K562 (cell line): ENCODE measurements at regions not wholly inside any gene's neighbourhood (a gene's known extent, or its start where the extent isn't known, plus 50 kb on each side); places are given as distances from the start of the nearest gene placed in this dataset.

ENCODE experiments used
- MTA1 ChIP-seq: fragments of 450-650 bp; IDR thresholded peaks from 2 replicates; pipeline ENCODE4 v1.6.1; 2017; ENCODE audit warnings: borderline replicate concordance
- NFIX ChIP-seq: fragments of 250-450 bp; sonication (Bioruptor Pico); IDR thresholded peaks from 2 replicates; pipeline ENCODE4 v1.4.0; 2020; ENCODE audit warnings: low read depth, mild to moderate bottlenecking, moderate library complexity
- NUFIP1 ChIP-seq: fragments of 450-650 bp; IDR thresholded peaks from 2 replicates; pipeline ENCODE4 v1.6.1; 2018; ENCODE audit not compliant: partially characterized antibody
- PHB2 ChIP-seq: fragments of 450-650 bp; IDR thresholded peaks from 2 replicates; pipeline ENCODE4 v1.6.1; 2017; ENCODE audit warnings: low read depth
- POLR3A ChIP-seq: IDR thresholded peaks from 2 replicates; pipeline ENCODE4 v1.6.1; 2011; ENCODE audit warnings: borderline replicate concordance, mild to moderate bottlenecking, moderate library complexity; ENCODE audit not compliant: insufficient read length, insufficient read depth; ENCODE audit errors: extremely low read depth
- THAP7 ChIP-seq: fragments of 250-450 bp; sonication (Bioruptor Pico); IDR thresholded peaks from 2 replicates; pipeline ENCODE4 v1.5.0; 2021
- ZNF699 ChIP-seq: fragments of 250-450 bp; sonication (Bioruptor Pico); IDR thresholded peaks from 2 replicates; pipeline ENCODE4 v1.8.0; 2021; ENCODE audit warnings: mild to moderate bottlenecking, moderate library complexity; ENCODE audit not compliant: insufficient replicate concordance
- TF ChIP-seq, protein P1 (sequence below): sonication (generic); formaldehyde crosslinking; IDR thresholded peaks from 2 replicates; pipeline ENCODE4 v1.8.0; 2022; ENCODE audit warnings: mild to moderate bottlenecking, missing genetic modification reagents

- TF ChIP-seq, protein P1, sequence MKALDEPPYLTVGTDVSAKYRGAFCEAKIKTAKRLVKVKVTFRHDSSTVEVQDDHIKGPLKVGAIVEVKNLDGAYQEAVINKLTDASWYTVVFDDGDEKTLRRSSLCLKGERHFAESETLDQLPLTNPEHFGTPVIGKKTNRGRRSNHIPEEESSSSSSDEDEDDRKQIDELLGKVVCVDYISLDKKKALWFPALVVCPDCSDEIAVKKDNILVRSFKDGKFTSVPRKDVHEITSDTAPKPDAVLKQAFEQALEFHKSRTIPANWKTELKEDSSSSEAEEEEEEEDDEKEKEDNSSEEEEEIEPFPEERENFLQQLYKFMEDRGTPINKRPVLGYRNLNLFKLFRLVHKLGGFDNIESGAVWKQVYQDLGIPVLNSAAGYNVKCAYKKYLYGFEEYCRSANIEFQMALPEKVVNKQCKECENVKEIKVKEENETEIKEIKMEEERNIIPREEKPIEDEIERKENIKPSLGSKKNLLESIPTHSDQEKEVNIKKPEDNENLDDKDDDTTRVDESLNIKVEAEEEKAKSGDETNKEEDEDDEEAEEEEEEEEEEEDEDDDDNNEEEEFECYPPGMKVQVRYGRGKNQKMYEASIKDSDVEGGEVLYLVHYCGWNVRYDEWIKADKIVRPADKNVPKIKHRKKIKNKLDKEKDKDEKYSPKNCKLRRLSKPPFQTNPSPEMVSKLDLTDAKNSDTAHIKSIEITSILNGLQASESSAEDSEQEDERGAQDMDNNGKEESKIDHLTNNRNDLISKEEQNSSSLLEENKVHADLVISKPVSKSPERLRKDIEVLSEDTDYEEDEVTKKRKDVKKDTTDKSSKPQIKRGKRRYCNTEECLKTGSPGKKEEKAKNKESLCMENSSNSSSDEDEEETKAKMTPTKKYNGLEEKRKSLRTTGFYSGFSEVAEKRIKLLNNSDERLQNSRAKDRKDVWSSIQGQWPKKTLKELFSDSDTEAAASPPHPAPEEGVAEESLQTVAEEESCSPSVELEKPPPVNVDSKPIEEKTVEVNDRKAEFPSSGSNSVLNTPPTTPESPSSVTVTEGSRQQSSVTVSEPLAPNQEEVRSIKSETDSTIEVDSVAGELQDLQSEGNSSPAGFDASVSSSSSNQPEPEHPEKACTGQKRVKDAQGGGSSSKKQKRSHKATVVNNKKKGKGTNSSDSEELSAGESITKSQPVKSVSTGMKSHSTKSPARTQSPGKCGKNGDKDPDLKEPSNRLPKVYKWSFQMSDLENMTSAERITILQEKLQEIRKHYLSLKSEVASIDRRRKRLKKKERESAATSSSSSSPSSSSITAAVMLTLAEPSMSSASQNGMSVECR (CRISPR knock-in tag), result no peak
- no peak for TF ChIP-seq NUFIP1
- TF ChIP-seq NFIX (CRISPR knock-in tag), result no peak
- no peak for TF ChIP-seq MTA1
- no peak for TF ChIP-seq THAP7 (CRISPR knock-in tag)
- TF ChIP-seq POLR3A, result no peak
- no peak for TF ChIP-seq PHB2
- no peak for TF ChIP-seq ZNF699 (CRISPR knock-in tag)
Observed at GRCh38 chr2:57796527-57796926, 250.1 kb upstream of the VRK2 start (continued).
